GM03348 (cell line): ENCODE measurements at regions not wholly inside any gene's neighbourhood (a gene's known extent, or its start where the extent isn't known, plus 50 kb on each side); places are given as distances from the start of the nearest gene placed in this dataset.
A peak's percentile ranks its signal among the peaks of the same experiment; 100 is the strongest.

ENCODE experiments used
- DNase-seq: peaks from one replicate; pipeline ENCODE4 v3.0.0; 2012; ENCODE audit warnings: low spot score

GRCh38 chr5:103428411-103428871 lies 134.1 kb downstream of the NUDT12 start:
- DNase-seq: no peak

DNA sequence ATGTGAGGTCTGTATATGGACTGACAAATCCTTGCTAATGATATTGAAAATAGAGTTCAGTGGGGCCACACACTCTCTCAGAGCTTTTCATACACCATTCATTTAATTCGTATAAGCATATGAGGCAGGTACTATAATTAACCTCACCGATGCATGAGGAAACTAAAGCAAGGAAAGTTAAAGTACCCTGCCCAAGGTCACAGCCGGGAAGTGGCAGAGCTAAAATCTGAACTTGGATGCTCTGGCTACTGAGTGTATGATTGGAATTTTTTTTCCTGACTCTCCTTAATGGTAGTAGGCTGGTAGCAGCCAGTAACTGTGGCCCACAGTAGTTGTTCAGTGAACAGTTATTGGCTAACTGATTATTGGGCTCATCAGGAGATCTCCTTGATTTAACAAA lies 135.3 kb downstream of the NUDT12 start:
- no peak for DNase-seq

- peak; percentile 12 for DNase-seq
Measured at GRCh38 chr5:103425686-103426454, 136.7 kb downstream of the NUDT12 start.

DNA sequence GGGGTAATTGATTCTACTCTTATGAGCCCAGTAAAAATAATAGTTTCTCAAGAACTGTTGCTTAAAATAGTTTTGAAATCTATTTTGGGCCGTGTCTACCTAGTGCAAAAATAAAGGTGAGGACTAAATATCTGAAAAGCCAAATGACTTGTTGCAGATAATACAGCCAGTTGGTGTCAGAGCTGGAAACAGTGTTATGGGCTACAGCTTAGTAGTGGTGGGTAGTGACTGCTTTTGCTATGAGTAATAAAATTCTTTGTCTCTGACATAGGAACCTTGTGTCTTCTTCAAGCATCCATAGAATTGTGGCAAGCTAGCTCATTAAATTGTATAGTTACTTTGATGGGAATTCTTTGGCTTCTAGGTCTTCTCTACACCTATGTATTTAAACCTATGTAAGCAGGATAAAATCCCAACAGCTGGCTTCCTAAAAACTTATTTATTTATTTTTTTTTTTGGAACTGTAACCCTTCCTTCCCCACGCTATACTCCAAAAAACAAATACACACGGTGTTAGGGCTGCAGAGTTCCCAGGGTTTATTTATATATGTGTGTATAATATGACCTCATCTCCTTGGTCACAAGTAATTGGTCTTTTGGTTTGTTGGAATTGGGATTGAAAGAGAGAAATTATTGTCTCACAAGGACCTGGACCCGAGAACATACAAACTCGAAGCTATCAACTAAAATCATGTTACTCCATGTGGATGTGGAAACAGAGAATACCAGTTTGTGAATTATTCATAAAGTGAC lies 138.0 kb downstream of the NUDT12 start:
- peak; percentile 63 for DNase-seq

GRCh38 chr5:103424026-103424425 lies 138.6 kb downstream of the NUDT12 start:
- no peak for DNase-seq

GRCh38 chr5:103422756-103423155 lies 139.8 kb downstream of the NUDT12 start:
- no peak for DNase-seq

GRCh38 chr5:103414604-103415003 lies 148.0 kb downstream of the NUDT12 start:
- DNase-seq: no peak

- no peak for DNase-seq
Measured at GRCh38 chr5:103411711-103412110, 150.9 kb downstream of the NUDT12 start.

DNA sequence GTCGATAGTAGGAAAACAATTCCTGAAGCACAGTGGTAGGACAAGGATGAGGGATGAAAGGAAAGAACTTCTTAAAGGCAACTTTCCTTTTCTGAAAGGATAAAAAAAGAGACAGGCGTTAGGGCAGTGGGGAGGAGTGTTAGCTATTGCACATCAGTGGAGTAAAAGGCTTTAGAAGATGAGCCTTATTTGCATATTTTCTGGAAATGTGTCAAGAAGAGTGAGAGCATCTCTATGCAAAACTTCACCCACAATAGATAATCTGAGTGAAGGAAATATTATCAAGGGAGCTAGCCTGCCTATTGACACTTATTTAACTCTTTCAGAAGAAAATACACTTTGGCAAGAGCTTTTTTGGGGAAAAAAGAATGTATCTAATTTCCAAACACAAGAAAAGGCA lies 151.6 kb downstream of the MACIR start:
- no peak for DNase-seq

- no peak for DNase-seq
Measured at GRCh38 chr5:103409013-103409670, 150.6 kb downstream of the MACIR start.

DNA sequence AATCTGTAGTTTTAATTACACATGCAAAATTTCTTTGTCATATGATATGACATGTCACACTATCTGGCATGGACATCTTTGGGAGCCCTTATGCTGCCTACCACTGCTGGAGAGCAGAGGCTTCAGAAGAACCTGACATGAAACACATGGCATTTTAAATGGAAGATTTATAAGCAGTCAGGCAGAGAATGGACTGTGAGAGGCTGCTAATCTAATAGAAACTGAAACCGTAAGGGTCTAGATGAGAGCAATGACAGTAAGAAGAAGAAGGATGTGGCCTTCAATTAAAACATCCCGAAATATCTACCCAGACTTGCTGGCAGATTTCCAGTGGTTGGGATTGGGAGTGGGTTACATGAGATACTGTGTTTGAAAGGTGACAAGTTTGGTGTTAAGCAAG lies 149.8 kb downstream of the MACIR start:
- no peak for DNase-seq

GRCh38 chr5:103407402-103407801 lies 148.8 kb downstream of the MACIR start:
- peak; percentile 24 for DNase-seq

DNA sequence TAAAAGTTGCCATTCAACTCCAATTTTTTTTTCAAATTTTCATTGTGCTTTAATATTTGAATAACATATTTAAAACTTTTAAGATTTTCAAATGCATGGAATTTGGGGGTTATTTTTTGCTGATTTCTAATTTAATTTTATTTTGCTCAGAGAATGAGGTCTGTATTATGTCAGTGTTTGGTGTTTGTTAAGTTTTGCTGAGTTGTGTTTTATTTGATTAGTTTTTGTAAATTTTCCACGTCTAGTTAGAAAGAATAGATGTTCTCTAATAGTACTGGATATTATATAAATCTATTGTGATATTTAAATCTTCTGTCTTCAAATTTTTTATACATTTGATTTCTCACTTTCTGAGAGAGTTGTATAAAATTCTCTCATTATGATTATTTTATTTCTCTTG lies 145.9 kb downstream of the MACIR start:
- no peak for DNase-seq

GRCh38 chr5:103402851-103403250 lies 144.3 kb downstream of the MACIR start:
- no peak for DNase-seq

GRCh38 chr5:103397739-103398581 lies 139.4 kb downstream of the MACIR start:
- DNase-seq: peak; percentile 41

DNA sequence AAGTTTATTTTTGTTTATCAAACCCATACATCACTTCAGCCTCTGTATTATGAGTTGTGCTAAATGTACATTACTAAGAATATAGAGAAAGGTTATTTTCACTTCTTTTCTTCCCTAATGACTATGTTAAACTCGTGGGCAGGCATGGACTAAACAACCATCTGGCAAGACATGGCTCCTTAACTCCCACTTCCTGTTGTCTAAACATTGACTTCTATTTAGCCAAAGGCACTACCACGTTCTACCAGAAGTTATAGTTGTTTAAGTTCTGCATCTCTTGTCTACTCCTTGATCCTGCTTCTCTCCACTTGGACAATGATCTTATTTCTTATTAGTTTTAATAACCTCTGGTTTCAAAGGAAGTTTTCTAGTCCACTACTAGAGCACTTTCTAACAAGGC lies 136.1 kb downstream of the MACIR start:
- DNase-seq: no peak

DNA sequence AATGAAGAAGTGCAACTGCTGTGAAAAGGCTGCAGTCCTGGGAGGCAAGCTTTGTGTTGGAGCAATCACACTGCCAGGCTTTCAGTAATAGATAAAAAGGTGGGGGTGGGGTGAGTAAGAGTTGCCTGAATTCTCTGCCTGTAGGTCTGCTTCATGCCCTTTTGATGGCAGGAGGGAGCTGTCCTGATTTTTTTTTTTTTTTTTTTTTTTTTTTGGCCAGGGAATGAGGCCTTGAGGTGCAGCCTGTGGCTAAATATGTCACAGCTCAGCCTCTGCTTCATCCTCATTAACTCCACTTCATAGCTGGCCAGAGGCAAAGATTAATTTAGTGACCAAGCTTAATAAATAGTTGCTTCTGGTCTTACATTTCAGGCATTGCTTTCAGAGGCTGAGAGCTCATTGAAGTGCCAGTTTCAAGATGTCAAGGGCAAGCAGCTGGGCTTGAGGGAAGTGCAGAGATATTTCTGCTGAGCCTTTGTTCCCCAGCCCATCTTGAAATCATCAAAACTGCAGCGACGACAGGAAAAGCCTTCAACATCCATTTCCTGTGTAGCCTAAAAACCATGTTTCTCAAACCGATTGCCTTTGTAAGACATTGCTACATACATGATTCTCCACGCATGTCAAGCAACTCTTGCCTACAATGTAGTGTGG lies 134.7 kb downstream of the MACIR start:
- DNase-seq: peak; percentile 27

GRCh38 chr5:103391659-103392058 lies 133.1 kb downstream of the MACIR start:
- no peak for DNase-seq

DNA sequence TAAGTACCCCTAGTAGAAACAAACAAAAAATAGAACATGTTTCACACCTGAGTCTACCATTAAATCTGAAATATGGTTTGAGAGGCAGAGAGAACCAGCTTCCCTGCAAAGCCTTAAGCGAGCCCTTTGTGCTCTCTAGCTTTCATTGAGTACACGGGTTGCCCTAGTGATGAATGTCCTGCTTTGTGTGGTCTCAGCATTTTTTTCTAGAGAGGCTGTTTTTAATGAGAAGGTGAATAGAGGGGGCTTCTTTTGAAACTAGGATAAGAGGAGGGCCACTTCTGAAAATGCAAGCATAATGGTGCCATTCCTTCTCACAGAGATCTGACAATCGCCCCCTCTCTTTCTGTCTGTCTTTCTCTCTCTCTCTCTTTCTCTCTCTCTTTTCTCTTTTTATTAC lies 131.3 kb downstream of the MACIR start:
- no peak for DNase-seq

- no peak for DNase-seq
Measured at GRCh38 chr5:103389357-103389756, 130.8 kb downstream of the MACIR start.

GRCh38 chr5:103385722-103386121 lies 127.2 kb downstream of the MACIR start:
- no peak for DNase-seq
